Fibroblast of lung (primary cell): ENCODE measurements at regions not wholly inside any gene's neighbourhood (a gene's known extent, or its start where the extent isn't known, plus 50 kb on each side); places are given as distances from the start of the nearest gene placed in this dataset.

Experiments used
- EZH2 ChIP-seq: IDR thresholded peaks from 2 replicates; pipeline ENCODE4 v1.5.1; 2012; ENCODE audit warnings: low read length, control low read depth, mild to moderate bottlenecking; ENCODE audit errors: missing control alignments
- TF ChIP-seq, protein P1 (sequence below), 2 donors: IDR thresholded peaks in 1 of 2; conservative IDR thresholded peaks in 1 of 2; 1 replicate in 1 of 2; 2 replicates in 1 of 2; pipeline ENCODE4 v1.5.1; 2011 to 2012; ENCODE audit warnings: low read length in 2 of 2, control low read depth in 1 of 2, inconsistent platforms in 1 of 2, low read depth in 1 of 2, mild to moderate bottlenecking in 1 of 2

DNA sequence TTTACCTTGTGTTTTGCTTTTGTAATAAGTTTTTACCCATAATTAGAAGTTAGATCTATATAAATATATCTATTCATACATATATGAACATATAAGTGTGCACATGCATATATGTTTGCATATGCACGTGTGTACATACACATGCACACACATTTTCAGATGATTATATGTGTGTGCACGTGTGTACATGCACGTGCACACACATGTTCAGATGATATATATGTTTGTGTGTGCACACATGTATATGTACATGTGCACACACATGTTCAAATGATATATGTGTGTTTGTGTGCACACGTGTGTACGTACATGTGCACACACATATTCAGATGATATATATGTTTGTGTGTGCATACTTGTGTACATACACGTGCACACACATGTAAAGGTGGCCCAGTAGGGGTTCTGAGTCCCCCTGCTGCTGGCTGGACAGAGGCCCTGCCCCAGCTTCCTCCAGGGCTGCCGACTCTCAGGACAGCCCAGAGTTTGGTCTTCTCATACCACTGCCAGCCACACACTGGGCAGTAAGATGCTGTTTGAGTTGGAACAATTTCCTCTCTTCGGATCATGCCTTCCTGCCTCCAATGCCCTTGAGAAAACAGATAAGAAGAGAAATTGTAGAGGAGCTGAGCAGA lies 252.3 kb upstream of the PPP2R2D start:
- no peak for TF ChIP-seq EZH2
- TF ChIP-seq, protein P1, sequence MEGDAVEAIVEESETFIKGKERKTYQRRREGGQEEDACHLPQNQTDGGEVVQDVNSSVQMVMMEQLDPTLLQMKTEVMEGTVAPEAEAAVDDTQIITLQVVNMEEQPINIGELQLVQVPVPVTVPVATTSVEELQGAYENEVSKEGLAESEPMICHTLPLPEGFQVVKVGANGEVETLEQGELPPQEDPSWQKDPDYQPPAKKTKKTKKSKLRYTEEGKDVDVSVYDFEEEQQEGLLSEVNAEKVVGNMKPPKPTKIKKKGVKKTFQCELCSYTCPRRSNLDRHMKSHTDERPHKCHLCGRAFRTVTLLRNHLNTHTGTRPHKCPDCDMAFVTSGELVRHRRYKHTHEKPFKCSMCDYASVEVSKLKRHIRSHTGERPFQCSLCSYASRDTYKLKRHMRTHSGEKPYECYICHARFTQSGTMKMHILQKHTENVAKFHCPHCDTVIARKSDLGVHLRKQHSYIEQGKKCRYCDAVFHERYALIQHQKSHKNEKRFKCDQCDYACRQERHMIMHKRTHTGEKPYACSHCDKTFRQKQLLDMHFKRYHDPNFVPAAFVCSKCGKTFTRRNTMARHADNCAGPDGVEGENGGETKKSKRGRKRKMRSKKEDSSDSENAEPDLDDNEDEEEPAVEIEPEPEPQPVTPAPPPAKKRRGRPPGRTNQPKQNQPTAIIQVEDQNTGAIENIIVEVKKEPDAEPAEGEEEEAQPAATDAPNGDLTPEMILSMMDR (conservative IDR thresholded peaks at IDR 0.05 in 1 of 2, IDR thresholded peaks at IDR 0.05 in 1 of 2; ENCODE audit: low read depth in 1 of 2, low read length in 2 of 2), result no peak
